K562 (cell line): ENCODE measurements at regions not wholly inside any gene's neighbourhood (a gene's known extent, or its start where the extent isn't known, plus 50 kb on each side); places are given as distances from the start of the nearest gene placed in this dataset.

Source experiments
- ATAC-seq: fragments of 200-7000 bp; cut with Tn5 transposase; 3 replicates; pipeline ENCODE4 v1.9.1; 2020; ENCODE audit warnings: moderate library complexity
- BruUV-seq: library from RNA; stranded (reverse); fragments of 400-500 nt; replicated peaks from 2 replicates; lab custom pipeline; 2021; lab: Mats Ljungman, UMichigan
- CTCF ChIA-PET: fragments of 300-600 bp; formaldehyde crosslinking; extraction: SDS; loops from one replicate; lab custom pipeline; 2021; ENCODE audit warnings: low intra/inter-chr PET ratio; lab: Yijun Ruan, JAX
- POLR2A ChIA-PET: fragments of 300-600, 350-650 bp; sonication (Branson Sonifier 250); formaldehyde crosslinking; extraction: SDS; loops from one replicate; lab custom pipeline; 2021; ENCODE audit warnings: antibody characterized with exemption, inconsistent platforms; lab: Yijun Ruan, JAX
- DNase-seq, 4 experiments: peaks; one replicate each; pipeline versions ENCODE4 v3.0.0 to v3.0.0-alpha.2; 2011 to 2018; ENCODE audit warnings: low spot score in 3 of 4, mixed read lengths in 3 of 4; ENCODE audit errors: extremely low read depth in 1 of 4
- FAIRE-seq: peaks from 2 replicates; lab custom pipeline; 2011; peaks lifted over from hg19 to GRCh38; lab: Jason Lieb, UNC
- H2AFZ ChIP-seq: 2 replicates; pipeline ENCODE4 v1.6.0; 2011; ENCODE audit warnings: low read depth, low read length, control low read depth, inconsistent platforms
- H3K27ac ChIP-seq: fragments of 200-600 bp; 3 replicates; pipeline ENCODE4 v1.8.0; 2011; ENCODE audit warnings: low read depth, mild to moderate bottlenecking, control low read depth, inconsistent platforms, low read length, moderate library complexity, mixed read lengths; ENCODE audit errors: extremely low read depth
- H3K27me3 ChIP-seq, 2 experiments: fragments of 300-600 bp in 1 of 2; 2 replicates in 1 of 2; 3 replicates in 1 of 2; pipeline versions ENCODE4 v1.6.0 to v1.8.0; 2011; ENCODE audit warnings: inconsistent platforms in 2 of 2, low read length in 2 of 2, mild to moderate bottlenecking in 1 of 2, mixed read lengths in 1 of 2, moderate library complexity in 1 of 2; ENCODE audit not compliant: control insufficient read depth in 2 of 2, insufficient read depth in 2 of 2
- H3K36me3 ChIP-seq: fragments of 300-600 bp; 3 replicates; pipeline ENCODE4 v1.8.0; 2011; ENCODE audit warnings: mild to moderate bottlenecking, low read length, inconsistent platforms; ENCODE audit not compliant: control insufficient read depth, insufficient read depth
- H3K4me1 ChIP-seq, 2 experiments: fragments of 200-600 bp in 1 of 2; replicated peaks in 1 of 2; 2 replicates in 1 of 2; 3 replicates in 1 of 2; pipeline versions ENCODE4 v1.5.1 to v1.8.0; 2011; ENCODE audit warnings: inconsistent platforms in 2 of 2, low read length in 2 of 2, mild to moderate bottlenecking in 1 of 2, mixed read lengths in 1 of 2, moderate library complexity in 1 of 2; ENCODE audit not compliant: control insufficient read depth in 2 of 2, insufficient read depth in 2 of 2
- H3K4me2 ChIP-seq: 2 replicates; pipeline ENCODE4 v1.6.1; 2011; ENCODE audit warnings: low read length, control low read depth, inconsistent platforms, mixed read lengths; ENCODE audit not compliant: insufficient read depth
- H3K4me3 ChIP-seq: fragments of 200-600 bp; sonication (generic), shearing (Covaris generic); 2 replicates; pipeline ENCODE4 v1.5.1; 2016; ENCODE audit warnings: control low read depth, inconsistent platforms
- H3K79me2 ChIP-seq: fragments of 200-600 bp; 3 replicates; pipeline ENCODE4 v1.8.0; 2011; ENCODE audit warnings: low read length, inconsistent platforms; ENCODE audit not compliant: control insufficient read depth, insufficient read depth
- H3K9ac ChIP-seq, 2 experiments: 2 replicates each; pipeline versions ENCODE4 v1.6.0 to v1.6.1; 2011; ENCODE audit warnings: low read depth in 2 of 2, low read length in 2 of 2, control low read depth in 1 of 2, inconsistent platforms in 1 of 2, mild to moderate bottlenecking in 1 of 2, mixed read lengths in 1 of 2; ENCODE audit not compliant: insufficient read depth in 1 of 2
- H3K9me1 ChIP-seq: one replicate; pipeline ENCODE4 v1.6.0; 2011; ENCODE audit warnings: inconsistent platforms, mild to moderate bottlenecking, low read length, moderate library complexity; ENCODE audit not compliant: control insufficient read depth, insufficient read depth
- H3K9me3 ChIP-seq: replicated peaks from 2 replicates; pipeline ENCODE4 v1.5.1; 2011; ENCODE audit warnings: low read depth, low read length, inconsistent platforms; ENCODE audit not compliant: control insufficient read depth, insufficient read depth
- H4K20me1 ChIP-seq: replicated peaks from 2 replicates; pipeline ENCODE4 v1.6.1; 2011; ENCODE audit warnings: low read length, inconsistent platforms, mixed read lengths; ENCODE audit not compliant: control insufficient read depth, insufficient read depth
- CBX1 ChIP-seq: sonication (generic); IDR thresholded peaks from 2 replicates; pipeline ENCODE4 v1.6.1; 2016; ENCODE audit warnings: antibody characterized with exemption, low read depth, mild to moderate bottlenecking
- CEBPZ ChIP-seq: fragments of 150-350 bp; IDR thresholded peaks from 2 replicates; pipeline ENCODE4 v1.6.1; 2014; ENCODE audit warnings: low read depth, mild to moderate bottlenecking, low read length, borderline replicate concordance
- EP400 ChIP-seq: fragments of 450-650 bp; IDR thresholded peaks from 2 replicates; pipeline ENCODE4 v1.6.1; 2017; ENCODE audit warnings: antibody characterized with exemption, mild to moderate bottlenecking, moderate library complexity
- MXD1 ChIP-seq: fragments of 250-450 bp; sonication (Bioruptor Pico); IDR thresholded peaks from 2 replicates; pipeline ENCODE4 v1.8.0; 2021; ENCODE audit warnings: borderline replicate concordance, mild to moderate bottlenecking, moderate library complexity; ENCODE audit not compliant: poor library complexity, severe bottlenecking
- NR2C2 ChIP-seq, 2 experiments: fragments of 200-800 bp in 1 of 2; sonication (Bioruptor generic) in 1 of 2; sonication (generic) in 1 of 2; formaldehyde crosslinking in 1 of 2; IDR thresholded peaks; 2 replicates each; pipeline versions ENCODE4 v1.6.1 to v1.8.0; 2016 to 2022; ENCODE audit warnings: mild to moderate bottlenecking in 1 of 2, missing compliant biosample characterization in 1 of 2, missing genetic modification characterization in 1 of 2, missing genetic modification reagents in 1 of 2
- SMARCB1 ChIP-seq: IDR thresholded peaks from 2 replicates; pipeline ENCODE4 v1.6.1; 2011; ENCODE audit warnings: improper control_type of control experiment, low read depth; ENCODE audit not compliant: insufficient read length
- TARDBP ChIP-seq: fragments of 450-650 bp; IDR thresholded peaks from 2 replicates; pipeline ENCODE4 v1.6.1; 2016
- ZNF778 ChIP-seq: fragments of 450-650 bp; formaldehyde crosslinking; IDR thresholded peaks from 2 replicates; pipeline ENCODE4 v1.4.0; 2020; ENCODE audit warnings: mild to moderate bottlenecking, moderate library complexity
- WGBS: fragments of 100-300 bp; shearing (Covaris generic); methylation state at CpG from one replicate; pipeline ENCODE4 v1.1.6; 2016; ENCODE audit warnings: low coverage, mixed read lengths; ENCODE audit not compliant: insufficient coverage; ENCODE audit errors: missing lambda C conversion rate; 5-methylcytosine and 5-hydroxymethylcytosine counted together
- in situ Hi-C: fragments of 300-500 bp; cut with MboI; formaldehyde crosslinking; loops from 4 replicates; pipeline ENCODE4 v1.15.0; 2018; ENCODE audit warnings: inconsistent platforms, mixed read lengths
- intact Hi-C: fragments of 100-400 bp; cut with micrococcal nuclease; formaldehyde crosslinking; loops from 2 replicates; pipeline ENCODE4 v1.14.2; 2022
- TF ChIP-seq, protein P1 (sequence below), 2 experiments: fragments of 150-350 bp in 1 of 2; IDR thresholded peaks; 2 replicates each; pipeline ENCODE4 v1.6.1; 2012 to 2016; ENCODE audit warnings: low read depth in 2 of 2, low read length in 2 of 2, mild to moderate bottlenecking in 1 of 2, moderate library complexity in 1 of 2
- TF ChIP-seq, protein P2 (sequence below): sonication (generic); formaldehyde crosslinking; IDR thresholded peaks from 2 replicates; pipeline ENCODE4 v1.8.1; 2023; ENCODE audit warnings: mild to moderate bottlenecking, missing genetic modification reagents, moderate library complexity

DNA sequence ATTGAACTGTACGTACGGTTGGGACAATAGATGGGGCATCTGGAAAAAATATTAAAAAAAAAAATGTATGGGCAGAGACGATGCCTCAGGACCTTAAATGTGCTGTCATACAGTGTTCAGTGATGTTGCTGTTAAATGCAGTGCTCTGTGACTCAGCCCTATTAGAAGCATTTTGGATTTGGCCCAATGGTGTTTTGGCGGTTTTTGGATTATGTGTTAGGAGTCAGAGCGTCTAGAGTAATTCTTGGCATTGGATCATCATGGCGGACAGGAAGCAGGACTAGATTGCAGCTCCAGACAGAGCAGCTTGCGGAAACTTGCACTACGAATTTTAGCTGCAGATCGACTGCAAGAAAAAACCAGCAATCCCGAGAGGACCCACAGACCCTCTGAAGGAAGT lies 280.0 kb downstream of the SOX4 start:
- H4K20me1 ChIP-seq: no peaks in the 10 kb centered on the region
- 0% methylated on average over 8 of the region's 10 CpGs for WGBS
- intact Hi-C loops: no loop called here
- FAIRE-seq (no peak), ATAC-seq (no peak), DNase-seq (no peak)
- no peak overlapping the region for H3K4me3 ChIP-seq
- no peak overlapping the region for H2AFZ ChIP-seq
- H3K36me3 ChIP-seq: no peaks in the 10 kb centered on the region
- POLR2A ChIA-PET: interaction anchor here (0.5 to 2.0 kb wide), 3 partner anchors 10 to 43 kb away, joined by 3 to 6 read pairs (median 5); no protein-coding TSS in a partner anchor
- H3K9me3 ChIP-seq: no peaks in the 10 kb centered on the region
- H3K27ac ChIP-seq: no peak overlapping the region
- in situ Hi-C loops: no loop called here
- no peaks in the 10 kb centered on the region for H3K9me1 ChIP-seq
- CTCF ChIA-PET: no interaction called here
- no peak overlapping the region for H3K4me2 ChIP-seq
- no TSS peak for BruUV-seq
- H3K79me2 ChIP-seq: no peaks in the 10 kb centered on the region
- no peak overlapping the region for H3K9ac ChIP-seq
- H3K27me3 ChIP-seq: peaks cover 8 to 26% of the 10 kb centered on the region in 2 experiments; a peak in 3 of 5 replicates
- H3K4me1 ChIP-seq: no peaks in the 10 kb centered on the region
- TF ChIP-seq ZNF778 (CRISPR knock-in tag) (no peak), CBX1 (no peak), NR2C2 (CRISPR knock-in tag; IDR thresholded peaks at IDR 0.05) (no peak), NR2C2 (tag; IDR thresholded peaks at IDR 0.05) (no peak), CEBPZ (no peak), EP400 (no peak), MXD1 (CRISPR knock-in tag) (no peak), SMARCB1 (no peak), TARDBP (no peak)
- TF ChIP-seq, protein P1, sequence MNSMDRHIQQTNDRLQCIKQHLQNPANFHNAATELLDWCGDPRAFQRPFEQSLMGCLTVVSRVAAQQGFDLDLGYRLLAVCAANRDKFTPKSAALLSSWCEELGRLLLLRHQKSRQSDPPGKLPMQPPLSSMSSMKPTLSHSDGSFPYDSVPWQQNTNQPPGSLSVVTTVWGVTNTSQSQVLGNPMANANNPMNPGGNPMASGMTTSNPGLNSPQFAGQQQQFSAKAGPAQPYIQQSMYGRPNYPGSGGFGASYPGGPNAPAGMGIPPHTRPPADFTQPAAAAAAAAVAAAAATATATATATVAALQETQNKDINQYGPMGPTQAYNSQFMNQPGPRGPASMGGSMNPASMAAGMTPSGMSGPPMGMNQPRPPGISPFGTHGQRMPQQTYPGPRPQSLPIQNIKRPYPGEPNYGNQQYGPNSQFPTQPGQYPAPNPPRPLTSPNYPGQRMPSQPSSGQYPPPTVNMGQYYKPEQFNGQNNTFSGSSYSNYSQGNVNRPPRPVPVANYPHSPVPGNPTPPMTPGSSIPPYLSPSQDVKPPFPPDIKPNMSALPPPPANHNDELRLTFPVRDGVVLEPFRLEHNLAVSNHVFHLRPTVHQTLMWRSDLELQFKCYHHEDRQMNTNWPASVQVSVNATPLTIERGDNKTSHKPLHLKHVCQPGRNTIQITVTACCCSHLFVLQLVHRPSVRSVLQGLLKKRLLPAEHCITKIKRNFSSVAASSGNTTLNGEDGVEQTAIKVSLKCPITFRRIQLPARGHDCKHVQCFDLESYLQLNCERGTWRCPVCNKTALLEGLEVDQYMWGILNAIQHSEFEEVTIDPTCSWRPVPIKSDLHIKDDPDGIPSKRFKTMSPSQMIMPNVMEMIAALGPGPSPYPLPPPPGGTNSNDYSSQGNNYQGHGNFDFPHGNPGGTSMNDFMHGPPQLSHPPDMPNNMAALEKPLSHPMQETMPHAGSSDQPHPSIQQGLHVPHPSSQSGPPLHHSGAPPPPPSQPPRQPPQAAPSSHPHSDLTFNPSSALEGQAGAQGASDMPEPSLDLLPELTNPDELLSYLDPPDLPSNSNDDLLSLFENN (IDR thresholded peaks at IDR 0.05; ENCODE audit: low read depth in 2 of 2, low read length in 2 of 2): no peak
- TF ChIP-seq, protein P2, sequence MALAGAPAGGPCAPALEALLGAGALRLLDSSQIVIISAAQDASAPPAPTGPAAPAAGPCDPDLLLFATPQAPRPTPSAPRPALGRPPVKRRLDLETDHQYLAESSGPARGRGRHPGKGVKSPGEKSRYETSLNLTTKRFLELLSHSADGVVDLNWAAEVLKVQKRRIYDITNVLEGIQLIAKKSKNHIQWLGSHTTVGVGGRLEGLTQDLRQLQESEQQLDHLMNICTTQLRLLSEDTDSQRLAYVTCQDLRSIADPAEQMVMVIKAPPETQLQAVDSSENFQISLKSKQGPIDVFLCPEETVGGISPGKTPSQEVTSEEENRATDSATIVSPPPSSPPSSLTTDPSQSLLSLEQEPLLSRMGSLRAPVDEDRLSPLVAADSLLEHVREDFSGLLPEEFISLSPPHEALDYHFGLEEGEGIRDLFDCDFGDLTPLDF (CRISPR knock-in tag): no peak
